Neural crest cell (in vitro differentiated cells): ENCODE measurements at regions not wholly inside any gene's neighbourhood (a gene's known extent, or its start where the extent isn't known, plus 50 kb on each side); places are given as distances from the start of the nearest gene placed in this dataset.

ENCODE experiments used
- DNase-seq: peaks from one replicate; pipeline ENCODE4 v3.0.0; 2021; ENCODE audit warnings: low read depth, mixed read lengths, low spot score
- H3K27ac Mint-ChIP-seq: one replicate; pipeline ENCODE4 v1.8.0; 2021; ENCODE audit warnings: mild to moderate bottlenecking, mixed read lengths; ENCODE audit not compliant: unreplicated experiment
- H3K27me3 Mint-ChIP-seq: 2 replicates; pipeline ENCODE4 v1.8.0; 2021; ENCODE audit warnings: low read depth, mild to moderate bottlenecking, mixed read lengths
- H3K36me3 Mint-ChIP-seq: 2 replicates; pipeline ENCODE4 v1.8.0; 2021; ENCODE audit warnings: low read depth, mild to moderate bottlenecking, mixed read lengths
- H3K4me1 Mint-ChIP-seq: 2 replicates; pipeline ENCODE4 v1.8.0; 2021; ENCODE audit warnings: mixed read lengths
- H3K4me3 Mint-ChIP-seq: one replicate; pipeline ENCODE4 v1.8.0; 2021; ENCODE audit warnings: mild to moderate bottlenecking, mixed read lengths
- H3K9me3 Mint-ChIP-seq: 2 replicates; pipeline ENCODE4 v1.8.0; 2021; ENCODE audit warnings: mixed read lengths
- TF ChIP-seq, protein P1 (sequence below): fragments of 200-600 bp; sonication (generic); conservative IDR thresholded peaks from 2 replicates; pipeline ENCODE4 v1.5.0; 2021; ENCODE audit warnings: antibody characterized with exemption, mild to moderate bottlenecking

DNA sequence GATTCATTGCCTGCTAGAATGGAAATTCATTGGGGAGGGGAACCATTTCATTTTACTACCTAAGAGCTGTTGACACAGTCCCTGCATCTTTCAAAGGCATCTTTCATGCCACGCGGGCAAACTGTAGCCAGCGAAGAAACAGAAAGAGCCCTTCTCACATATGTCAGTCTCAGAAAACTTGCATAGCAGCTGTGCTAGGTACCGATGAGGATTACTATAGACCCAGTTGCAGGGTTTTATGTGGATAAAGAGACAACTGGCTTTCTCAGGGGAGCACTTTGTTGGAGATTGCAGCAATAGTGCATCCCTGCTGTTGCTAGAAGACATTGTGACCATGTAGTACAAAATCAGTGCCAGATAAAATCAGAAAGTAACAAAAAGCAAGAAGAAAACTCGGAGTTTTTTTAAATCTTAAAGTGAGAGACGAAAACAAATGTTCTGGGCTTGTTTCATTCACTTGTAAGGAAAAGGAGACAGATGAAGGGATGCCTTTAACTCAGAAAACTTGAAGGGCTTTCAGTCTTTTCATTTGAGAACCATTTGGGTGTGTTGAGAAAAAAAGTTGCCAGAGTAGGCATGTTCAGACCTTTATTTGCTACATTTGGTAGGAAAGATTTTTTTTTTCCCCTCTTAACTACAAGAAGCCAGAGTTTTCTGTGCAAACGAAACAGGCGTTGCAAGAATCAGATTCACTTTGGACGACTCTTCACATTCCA, 804.1 kb downstream of the USP25 start:
- no peak for DNase-seq
- H3K27ac Mint-ChIP-seq, result no peak overlapping the region

DNA sequence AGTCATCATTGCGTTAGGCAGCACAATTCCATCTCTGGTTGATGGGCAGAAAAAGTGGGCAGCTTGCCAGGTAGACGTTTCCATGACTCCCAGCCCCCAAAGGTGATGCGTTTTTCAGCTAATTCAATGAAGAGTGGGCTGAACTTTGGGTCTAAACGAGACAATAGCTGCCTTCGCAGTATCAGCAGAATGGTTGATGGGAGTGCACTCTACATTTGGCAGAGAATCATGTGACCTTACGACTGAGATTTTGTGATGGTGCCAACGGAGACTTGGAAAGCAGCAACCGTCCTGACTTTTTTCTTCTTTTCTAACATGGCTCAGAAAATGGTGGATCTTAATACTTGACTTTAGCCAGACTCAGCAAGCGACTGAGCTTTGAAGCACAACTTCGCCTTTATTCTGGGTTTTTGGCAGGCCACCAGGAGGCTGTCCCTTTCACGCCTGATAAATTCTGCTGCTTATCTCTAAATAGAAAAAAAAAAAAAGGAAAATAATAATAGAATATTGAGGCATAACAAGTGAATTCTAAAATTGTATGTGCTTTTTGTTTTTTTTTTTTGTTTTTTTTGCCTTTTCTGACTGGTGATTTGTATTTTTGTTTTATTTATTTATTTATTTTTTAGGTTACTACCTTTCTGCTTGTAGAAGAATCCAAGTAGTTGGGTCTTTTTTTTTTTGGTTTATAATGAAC, 804.8 kb downstream of the USP25 start:
- no peak overlapping the region for H3K27ac Mint-ChIP-seq
- H3K9me3 Mint-ChIP-seq, result peaks cover 8% of the 10 kb centered on the region
- H3K4me3 Mint-ChIP-seq, result no peak overlapping the region

More for the DNA sequence above, 804.1 kb downstream of the USP25 start:
- Mint-ChIP-seq H3K4me1 (peaks cover 5% of the 10 kb centered on the region), H3K27me3 (no peaks in the 10 kb centered on the region), H3K4me3 (no peak overlapping the region), H3K36me3 (peaks cover 9% of the 10 kb centered on the region), H3K9me3 (peaks cover 8% of the 10 kb centered on the region)
- TF ChIP-seq, protein P1, sequence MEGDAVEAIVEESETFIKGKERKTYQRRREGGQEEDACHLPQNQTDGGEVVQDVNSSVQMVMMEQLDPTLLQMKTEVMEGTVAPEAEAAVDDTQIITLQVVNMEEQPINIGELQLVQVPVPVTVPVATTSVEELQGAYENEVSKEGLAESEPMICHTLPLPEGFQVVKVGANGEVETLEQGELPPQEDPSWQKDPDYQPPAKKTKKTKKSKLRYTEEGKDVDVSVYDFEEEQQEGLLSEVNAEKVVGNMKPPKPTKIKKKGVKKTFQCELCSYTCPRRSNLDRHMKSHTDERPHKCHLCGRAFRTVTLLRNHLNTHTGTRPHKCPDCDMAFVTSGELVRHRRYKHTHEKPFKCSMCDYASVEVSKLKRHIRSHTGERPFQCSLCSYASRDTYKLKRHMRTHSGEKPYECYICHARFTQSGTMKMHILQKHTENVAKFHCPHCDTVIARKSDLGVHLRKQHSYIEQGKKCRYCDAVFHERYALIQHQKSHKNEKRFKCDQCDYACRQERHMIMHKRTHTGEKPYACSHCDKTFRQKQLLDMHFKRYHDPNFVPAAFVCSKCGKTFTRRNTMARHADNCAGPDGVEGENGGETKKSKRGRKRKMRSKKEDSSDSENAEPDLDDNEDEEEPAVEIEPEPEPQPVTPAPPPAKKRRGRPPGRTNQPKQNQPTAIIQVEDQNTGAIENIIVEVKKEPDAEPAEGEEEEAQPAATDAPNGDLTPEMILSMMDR, result no peak

DNA sequence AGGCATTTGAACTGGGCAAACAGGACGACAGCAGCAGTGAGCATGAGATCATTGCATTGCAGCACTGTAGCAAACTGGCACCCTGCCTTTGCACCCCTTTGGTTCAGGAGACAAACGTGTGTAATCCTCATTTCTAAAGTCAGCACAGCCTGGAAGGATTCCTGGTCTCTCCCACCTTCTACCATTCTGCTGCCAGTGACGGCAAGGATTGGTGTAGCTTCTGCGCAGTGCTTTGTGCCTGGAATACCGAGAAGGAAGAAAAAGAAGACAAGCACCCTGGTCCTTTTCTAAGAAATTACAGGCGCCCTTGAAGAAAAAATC, 805.3 kb downstream of the USP25 start:
- TF ChIP-seq, protein P1, result no peak
- peaks cover 8% of the 10 kb centered on the region for H3K9me3 Mint-ChIP-seq
- peaks cover 9% of the 10 kb centered on the region for H3K36me3 Mint-ChIP-seq
- DNase-seq, result no peak
- H3K4me1 Mint-ChIP-seq, result peaks cover 5% of the 10 kb centered on the region
- no peaks in the 10 kb centered on the region for H3K27me3 Mint-ChIP-seq
- H3K27ac Mint-ChIP-seq, result no peak overlapping the region
- no peak overlapping the region for H3K4me3 Mint-ChIP-seq

More for the DNA sequence above, 804.8 kb downstream of the USP25 start:
- DNase-seq, result no peak
- TF ChIP-seq, protein P1, result no peak
- Mint-ChIP-seq H3K27me3 (no peaks in the 10 kb centered on the region), H3K36me3 (peaks cover 9% of the 10 kb centered on the region), H3K4me1 (peaks cover 5% of the 10 kb centered on the region)

DNA sequence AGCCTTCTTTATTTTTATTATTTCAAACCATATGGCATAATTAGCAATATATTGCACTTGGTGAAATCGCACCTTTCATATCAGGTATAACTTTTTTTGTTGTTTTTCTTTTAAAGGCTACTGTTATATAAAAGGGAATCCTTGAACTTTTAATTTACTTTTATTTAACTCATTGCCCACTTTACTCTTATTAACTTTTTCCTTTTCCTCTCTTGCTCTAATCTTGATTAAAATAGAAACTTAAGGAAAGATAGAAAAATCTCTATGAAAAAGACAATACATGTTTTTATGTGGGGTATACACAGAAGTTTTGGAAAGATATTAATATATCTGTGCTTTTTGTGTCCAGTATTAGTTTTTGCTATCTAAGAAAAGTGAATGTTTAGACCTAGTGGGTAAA, 805.8 kb downstream of the USP25 start:
- Mint-ChIP-seq H3K36me3 (peaks cover 11% of the 10 kb centered on the region), H3K9me3 (peaks cover 8% of the 10 kb centered on the region)

DNA sequence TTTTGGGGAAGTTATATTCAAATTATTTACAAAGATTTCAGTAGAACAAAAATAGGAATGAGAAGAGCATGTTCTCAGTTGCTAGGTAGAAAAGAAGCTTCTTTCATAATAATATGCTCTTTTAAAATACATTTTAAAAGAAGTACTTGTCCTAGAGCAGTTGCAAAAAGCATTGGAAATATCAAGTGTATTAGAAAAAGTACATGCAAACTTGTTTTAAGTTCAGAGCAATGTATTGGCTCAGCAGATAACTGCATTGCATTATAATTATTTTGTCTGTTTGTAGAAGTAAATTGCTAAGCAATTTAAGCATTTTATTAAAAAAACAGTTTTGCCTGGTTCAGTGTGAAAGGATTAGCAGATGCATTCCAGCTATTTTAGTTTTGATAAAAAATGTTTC, 806.4 kb downstream of the USP25 start:
- peaks cover 11% of the 10 kb centered on the region for H3K36me3 Mint-ChIP-seq

More for the DNA sequence above, 805.8 kb downstream of the USP25 start:
- H3K4me3 Mint-ChIP-seq, result no peak overlapping the region
- peaks cover 5% of the 10 kb centered on the region for H3K4me1 Mint-ChIP-seq
- no peaks in the 10 kb centered on the region for H3K27me3 Mint-ChIP-seq
- TF ChIP-seq, protein P1, result no peak
- H3K27ac Mint-ChIP-seq, result no peak overlapping the region
- no peak for DNase-seq

More for the DNA sequence above, 806.4 kb downstream of the USP25 start:
- Mint-ChIP-seq H3K27me3 (no peaks in the 10 kb centered on the region), H3K27ac (no peak overlapping the region), H3K9me3 (peaks cover 8% of the 10 kb centered on the region), H3K4me3 (no peak overlapping the region), H3K4me1 (peaks cover 5% of the 10 kb centered on the region)
- TF ChIP-seq, protein P1, result no peak
- DNase-seq, result no peak
